IPS DF 6.9 (cell line): ENCODE measurements at regions not wholly inside any gene's neighbourhood (a gene's known extent, or its start where the extent isn't known, plus 50 kb on each side); places are given as distances from the start of the nearest gene placed in this dataset.

Experiments used
- DNase-seq: peaks from one replicate; pipeline ENCODE4 v3.0.0-alpha.2; 2013; ENCODE audit warnings: low read depth, low spot score
- H3K27ac ChIP-seq: one replicate; pipeline ENCODE4 v1.5.1; 2013; ENCODE audit warnings: low read length, control low read depth
- H3K27me3 ChIP-seq: 2 replicates; pipeline ENCODE4 v1.6.1; 2013; ENCODE audit warnings: mild to moderate bottlenecking, low read length; ENCODE audit not compliant: control insufficient read depth, insufficient read depth
- H3K36me3 ChIP-seq: 2 replicates; pipeline ENCODE4 v1.6.1; 2013; ENCODE audit warnings: low read length; ENCODE audit not compliant: control insufficient read depth, insufficient read depth
- H3K4me1 ChIP-seq: 2 replicates; pipeline ENCODE4 v1.6.1; 2013; ENCODE audit warnings: low read length; ENCODE audit not compliant: control insufficient read depth, insufficient read depth
- H3K4me3 ChIP-seq: 2 replicates; pipeline ENCODE4 v1.5.1; 2013; ENCODE audit warnings: mild to moderate bottlenecking, low read length
- H3K9me3 ChIP-seq: 2 replicates; pipeline ENCODE4 v1.6.1; 2013; ENCODE audit warnings: low read length, inconsistent platforms; ENCODE audit not compliant: control insufficient read depth, insufficient read depth
- WGBS: extraction: QIAGEN DNeasy Blood & Tissue Kit; methylation state at CpG from one replicate; pipeline ENCODE4 v1.1.7; 2013; ENCODE audit warnings: mixed read lengths, missing lambda C conversion rate; ENCODE audit not compliant: insufficient read length, insufficient coverage; 5-methylcytosine and 5-hydroxymethylcytosine counted together

GRCh38 chr4:175350246-175350645 is 432.1 kb downstream of the ADAM29 start:
- Histone ChIP-seq H3K27me3 (no peaks in the 10 kb centered on the region), H3K4me1 (no peaks in the 10 kb centered on the region), H3K9me3 (no peaks in the 10 kb centered on the region), H3K27ac (no peak overlapping the region), H3K4me3 (no peak overlapping the region), H3K36me3 (no peaks in the 10 kb centered on the region)
- DNase-seq: no peak
- no CpG with 5 or more reads among the region's 3 CpGs for WGBS

GRCh38 chr4:175351473-175351872 is 433.3 kb downstream of the ADAM29 start:
- Histone ChIP-seq H3K36me3 (no peaks in the 10 kb centered on the region), H3K9me3 (no peaks in the 10 kb centered on the region), H3K27me3 (no peaks in the 10 kb centered on the region), H3K27ac (no peak overlapping the region), H3K4me3 (no peak overlapping the region), H3K4me1 (no peaks in the 10 kb centered on the region)
- DNase-seq: no peak
- WGBS: no CpG with 5 or more reads among the region's 2 CpGs

GRCh38 chr4:175369087-175369486 is 443.0 kb downstream of the GPM6A start:
- Histone ChIP-seq H3K27ac (no peak overlapping the region), H3K4me3 (no peak overlapping the region), H3K4me1 (no peaks in the 10 kb centered on the region), H3K9me3 (no peaks in the 10 kb centered on the region), H3K27me3 (no peaks in the 10 kb centered on the region), H3K36me3 (no peaks in the 10 kb centered on the region)
- no CpG with 5 or more reads among the region's 6 CpGs for WGBS
- no peak for DNase-seq

GRCh38 chr4:175371091-175371490 is 441.0 kb downstream of the GPM6A start:
- no peaks in the 10 kb centered on the region for H3K9me3 ChIP-seq
- no peak for DNase-seq
- no peaks in the 10 kb centered on the region for H3K36me3 ChIP-seq
- H3K4me3 ChIP-seq: no peak overlapping the region
- no CpG with 5 or more reads among the region's 1 CpG for WGBS
- H3K27me3 ChIP-seq: no peaks in the 10 kb centered on the region
- no peak overlapping the region for H3K27ac ChIP-seq
- no peaks in the 10 kb centered on the region for H3K4me1 ChIP-seq

GRCh38 chr4:175373031-175373430 is 439.0 kb downstream of the GPM6A start:
- no peaks in the 10 kb centered on the region for H3K27me3 ChIP-seq
- no peak overlapping the region for H3K27ac ChIP-seq
- H3K4me1 ChIP-seq: no peaks in the 10 kb centered on the region; the same call in 1 of the 2 replicates
- H3K36me3 ChIP-seq: no peaks in the 10 kb centered on the region
- H3K9me3 ChIP-seq: no peaks in the 10 kb centered on the region
- H3K4me3 ChIP-seq: no peak overlapping the region
- no peak for DNase-seq

GRCh38 chr4:175374459-175374858 is 437.6 kb downstream of the GPM6A start:
- H3K27me3 ChIP-seq: no peaks in the 10 kb centered on the region
- no peaks in the 10 kb centered on the region for H3K36me3 ChIP-seq
- no peaks in the 10 kb centered on the region; the same call in 1 of the 2 replicates for H3K4me1 ChIP-seq
- no CpG with 5 or more reads among the region's 3 CpGs for WGBS
- no peak for DNase-seq
- H3K9me3 ChIP-seq: no peaks in the 10 kb centered on the region
- no peak overlapping the region for H3K4me3 ChIP-seq
- no peak overlapping the region for H3K27ac ChIP-seq

GRCh38 chr4:175376287-175376977 is 435.6 kb downstream of the GPM6A start:
- no peak for DNase-seq
- no CpG with 5 or more reads among the region's 8 CpGs for WGBS
- H3K36me3 ChIP-seq: no peaks in the 10 kb centered on the region
- no peak overlapping the region for H3K4me3 ChIP-seq
- no peaks in the 10 kb centered on the region for H3K9me3 ChIP-seq
- no peak overlapping the region for H3K27ac ChIP-seq
- H3K27me3 ChIP-seq: no peaks in the 10 kb centered on the region
- no peaks in the 10 kb centered on the region; the same call in 1 of the 2 replicates for H3K4me1 ChIP-seq

GRCh38 chr4:175377203-175377602 is 434.9 kb downstream of the GPM6A start:
- Histone ChIP-seq H3K4me1 (no peaks in the 10 kb centered on the region; the same call in 1 of the 2 replicates), H3K36me3 (no peaks in the 10 kb centered on the region), H3K4me3 (no peak overlapping the region), H3K27ac (no peak overlapping the region), H3K9me3 (no peaks in the 10 kb centered on the region), H3K27me3 (no peaks in the 10 kb centered on the region)
- no peak for DNase-seq
- WGBS: no CpG with 5 or more reads among the region's 2 CpGs

- Histone ChIP-seq H3K27ac (no peak overlapping the region), H3K4me3 (no peak overlapping the region), H3K9me3 (no peaks in the 10 kb centered on the region), H3K4me1 (no peaks in the 10 kb centered on the region; the same call in 1 of the 2 replicates), H3K36me3 (no peaks in the 10 kb centered on the region), H3K27me3 (no peaks in the 10 kb centered on the region)
- DNase-seq: no peak
- no CpG with 5 or more reads among the region's 4 CpGs for WGBS
Observed at GRCh38 chr4:175378372-175378771, 433.7 kb downstream of the GPM6A start.

- H3K36me3 ChIP-seq: no peaks in the 10 kb centered on the region
- H3K27me3 ChIP-seq: no peaks in the 10 kb centered on the region
- no CpG with 5 or more reads among the region's 6 CpGs for WGBS
- H3K27ac ChIP-seq: no peak overlapping the region
- H3K4me3 ChIP-seq: no peak overlapping the region
- H3K4me1 ChIP-seq: no peaks in the 10 kb centered on the region; the same call in 1 of the 2 replicates
- no peak for DNase-seq
- H3K9me3 ChIP-seq: no peaks in the 10 kb centered on the region
Observed at GRCh38 chr4:175380841-175381240, 431.2 kb downstream of the GPM6A start.

GRCh38 chr4:175385797-175386196 is 426.3 kb downstream of the GPM6A start:
- Histone ChIP-seq H3K9me3 (no peaks in the 10 kb centered on the region), H3K27me3 (no peaks in the 10 kb centered on the region), H3K4me1 (peaks cover 5% of the 10 kb centered on the region), H3K27ac (no peak overlapping the region), H3K4me3 (no peak overlapping the region), H3K36me3 (no peaks in the 10 kb centered on the region)
- no CpG with 5 or more reads among the region's 1 CpG for WGBS
- DNase-seq: no peak
